GM12878 (cell line): ENCODE measurements at regions not wholly inside any gene's neighbourhood (a gene's known extent, or its start where the extent isn't known, plus 50 kb on each side); places are given as distances from the start of the nearest gene placed in this dataset.

Source experiments
- ATAC-seq: fragments of 200-7000 bp; cut with Tn5 transposase; 3 replicates; pipeline ENCODE4 v1.9.1; 2020; ENCODE audit warnings: mild to moderate bottlenecking, moderate library complexity
- BruUV-seq: library from RNA; stranded (reverse); fragments of 400-500 nt; replicated peaks from 2 replicates; lab custom pipeline; 2021; lab: Mats Ljungman, UMichigan
- CTCF ChIA-PET: fragments of 300-600 bp; sonication (Branson Sonifier 250); formaldehyde crosslinking; extraction: SDS; loops from one replicate; lab custom pipeline; 2021; ENCODE audit warnings: inconsistent platforms; lab: Yijun Ruan, JAX
- POLR2A ChIA-PET: fragments of 350-600 bp; formaldehyde crosslinking; extraction: SDS; loops from one replicate; lab custom pipeline; 2021; ENCODE audit warnings: inconsistent platforms; lab: Charles Lee
- RAD21 ChIA-PET: fragments of 300-600 bp; sonication (Branson Sonifier 250); formaldehyde crosslinking; loops from one replicate; lab custom pipeline; 2023; ENCODE audit warnings: antibody characterized with exemption; ENCODE audit not compliant: unreplicated experiment; lab: Charles Lee
- SMC1A ChIA-PET: fragments of 300-600 bp; sonication (Branson Sonifier 250); formaldehyde crosslinking; loops from one replicate; lab custom pipeline; 2023; ENCODE audit not compliant: unreplicated experiment, uncharacterized antibody; lab: Charles Lee
- DNase-seq: peaks from one replicate; pipeline ENCODE4 v3.0.0-alpha.2; 2011; ENCODE audit warnings: low read depth, low spot score
- FAIRE-seq: peaks from 3 replicates; lab custom pipeline; 2011; peaks lifted over from hg19 to GRCh38; lab: Jason Lieb, UNC
- H2AFZ ChIP-seq: 2 replicates; pipeline ENCODE4 v1.6.0; 2011; ENCODE audit warnings: low read depth, low read length, control low read depth; ENCODE audit not compliant: control insufficient read depth
- H3K27ac ChIP-seq: 2 replicates; pipeline ENCODE4 v1.5.1; 2011; ENCODE audit warnings: control low read depth; ENCODE audit not compliant: control insufficient read depth, insufficient read depth
- H3K27me3 ChIP-seq, 2 experiments: replicated peaks in 1 of 2; 2 replicates each; pipeline versions ENCODE4 v1.6.0 to v1.6.1; 2011; ENCODE audit warnings: low read length in 1 of 2; ENCODE audit not compliant: control insufficient read depth in 2 of 2, insufficient read depth in 2 of 2
- H3K36me3 ChIP-seq, 2 experiments: 2 replicates each; pipeline ENCODE4 v1.5.1; 2011; ENCODE audit warnings: low read length in 1 of 2; ENCODE audit not compliant: control insufficient read depth in 2 of 2, insufficient read depth in 2 of 2
- H3K4me1 ChIP-seq: 2 replicates; pipeline ENCODE4 v1.6.1; 2011; ENCODE audit warnings: mild to moderate bottlenecking, low read length, moderate library complexity, mixed read lengths; ENCODE audit not compliant: control insufficient read depth, insufficient read depth
- H3K4me2 ChIP-seq: 2 replicates; pipeline ENCODE4 v1.6.0; 2011; ENCODE audit warnings: control low read depth; ENCODE audit not compliant: control insufficient read depth, insufficient read depth
- H3K4me3 ChIP-seq: fragments of 200-600 bp; sonication (generic); 2 replicates; pipeline ENCODE4 v1.5.1; 2016
- H3K79me2 ChIP-seq: 2 replicates; pipeline ENCODE4 v1.6.0; 2011; ENCODE audit warnings: low read length; ENCODE audit not compliant: control insufficient read depth, insufficient read depth
- H3K9ac ChIP-seq: 2 replicates; pipeline ENCODE4 v1.8.0; 2011; ENCODE audit warnings: low read length, control low read depth, mixed read lengths; ENCODE audit not compliant: control insufficient read depth, insufficient read depth
- H3K9me3 ChIP-seq: replicated peaks from 3 replicates; pipeline ENCODE4 v1.5.1; 2011; ENCODE audit warnings: mild to moderate bottlenecking, low read length; ENCODE audit not compliant: control insufficient read depth, insufficient read depth
- H4K20me1 ChIP-seq: 2 replicates; pipeline ENCODE4 v1.6.0; 2011; ENCODE audit not compliant: control insufficient read depth, insufficient read depth
- CBFB ChIP-seq: IDR thresholded peaks from 2 replicates; pipeline ENCODE4 v1.6.1; 2016; ENCODE audit warnings: antibody characterized with exemption, low read depth
- EZH2 ChIP-seq: IDR thresholded peaks from 2 replicates; pipeline ENCODE4 v1.6.1; 2012; ENCODE audit warnings: low read depth, mild to moderate bottlenecking, control low read depth, inconsistent platforms, low read length, borderline replicate concordance; ENCODE audit not compliant: control insufficient read depth
- LARP7 ChIP-seq: fragments of 450-650 bp; IDR thresholded peaks from 2 replicates; pipeline ENCODE4 v1.6.1; 2017; ENCODE audit warnings: mild to moderate bottlenecking
- NR2C1 ChIP-seq: fragments of 450-650 bp; IDR thresholded peaks from 2 replicates; pipeline ENCODE4 v1.6.1; 2017; ENCODE audit warnings: antibody characterized with exemption, mild to moderate bottlenecking, moderate library complexity
- POLR2AphosphoS2 ChIP-seq: IDR thresholded peaks from 2 replicates; pipeline ENCODE4 v1.6.1; 2011; ENCODE audit warnings: low read depth, mild to moderate bottlenecking, low read length, improper control_type of control experiment, moderate library complexity
- RB1 ChIP-seq: fragments of 450-650 bp; formaldehyde crosslinking; IDR thresholded peaks from 2 replicates; pipeline ENCODE4 v1.6.1; 2017; ENCODE audit warnings: mild to moderate bottlenecking, borderline replicate concordance
- SMC3 ChIP-seq: IDR thresholded peaks from 2 replicates; pipeline ENCODE4 v1.6.1; 2011; ENCODE audit warnings: low read length, improper control_type of control experiment, borderline replicate concordance
- TAF1 ChIP-seq: IDR thresholded peaks from 2 replicates; pipeline ENCODE4 v1.6.1; 2011; ENCODE audit warnings: mild to moderate bottlenecking, low read depth, low read length, borderline replicate concordance
- YBX1 ChIP-seq: fragments of 450-650 bp; IDR thresholded peaks from 2 replicates; pipeline ENCODE4 v1.6.1; 2016; ENCODE audit warnings: antibody characterized with exemption
- ZNF217 ChIP-seq: fragments of 450-650 bp; IDR thresholded peaks from 2 replicates; pipeline ENCODE4 v1.6.1; 2017; ENCODE audit warnings: antibody characterized with exemption, mild to moderate bottlenecking
- WGBS: methylation state at CpG from one replicate; pipeline ENCODE4 v1.1.6; 2016; ENCODE audit warnings: low lambda C conversion rate; ENCODE audit not compliant: insufficient replicate concordance, insufficient coverage; ENCODE audit errors: missing lambda C conversion rate; 5-methylcytosine and 5-hydroxymethylcytosine counted together
- in situ Hi-C: fragments of 300-500 bp; cut with MboI; formaldehyde crosslinking; loops from 9 replicates; pipeline ENCODE4 v1.14.3; 2018; ENCODE audit warnings: mixed read lengths
- intact Hi-C: fragments of 100-400 bp; cut with micrococcal nuclease; formaldehyde crosslinking; loops from one replicate; pipeline ENCODE4 v1.14.2; 2022; ENCODE audit not compliant: unreplicated experiment
- TF ChIP-seq, protein P1 (sequence below): IDR thresholded peaks from 2 replicates; pipeline ENCODE4 v1.6.1; 2012; ENCODE audit warnings: low read depth, low read length, improper control_type of control experiment
- TF ChIP-seq, protein P2 (sequence below): fragments of 450-650 bp; formaldehyde crosslinking; IDR thresholded peaks from 2 replicates; pipeline ENCODE4 v1.5.0; 2022; ENCODE audit warnings: mild to moderate bottlenecking, missing genetic modification characterization

DNA sequence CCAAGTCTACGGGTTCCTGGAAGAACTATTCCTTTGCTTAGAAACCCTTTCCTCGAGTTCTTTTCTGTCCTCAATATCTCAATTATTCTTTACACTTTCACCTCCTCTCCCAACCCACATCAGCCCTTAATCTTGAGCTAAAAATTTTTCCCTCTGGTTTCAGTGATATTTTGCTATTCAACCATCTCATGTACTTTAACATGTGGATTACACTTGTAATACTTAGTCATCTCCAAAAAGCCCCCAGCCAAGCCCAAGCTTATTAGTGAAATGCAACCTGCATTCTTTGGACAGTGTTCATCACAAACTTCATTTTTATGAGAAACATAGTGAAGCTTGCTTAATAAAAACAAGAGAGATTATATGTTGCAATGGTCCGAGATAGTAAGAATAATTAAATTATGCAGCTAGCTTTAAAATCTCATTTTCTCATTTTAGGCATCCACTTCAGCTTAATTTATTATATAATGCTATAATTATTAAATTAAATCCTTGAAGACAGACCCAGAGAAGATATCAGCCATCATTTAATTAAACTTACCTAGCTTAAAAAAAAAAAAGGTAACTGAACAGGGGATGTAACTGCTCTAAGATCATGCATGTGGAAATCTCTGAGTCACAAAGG is 534.5 kb upstream of the TBL1XR1 start:
- H3K4me2 ChIP-seq: no peak overlapping the region
- ATAC-seq (no peak), DNase-seq (no peak), FAIRE-seq (no peak)
- SMC1A ChIA-PET: interaction anchor here (1.6 to 1.7 kb wide), 2 partner anchors 10 kb away, joined by 5 to 6 read pairs; no protein-coding TSS in a partner anchor
- H3K4me1 ChIP-seq: no peaks in the 10 kb centered on the region
- RAD21 ChIA-PET: no interaction called here
- no peaks in the 10 kb centered on the region for H3K79me2 ChIP-seq
- intact Hi-C loops: no loop called here
- no peak overlapping the region for H3K4me3 ChIP-seq
- no peaks in the 10 kb centered on the region for H3K9me3 ChIP-seq
- POLR2A ChIA-PET: no interaction called here
- no peak overlapping the region for H2AFZ ChIP-seq
- H3K27me3 ChIP-seq: no peaks in the 10 kb centered on the region
- BruUV-seq: no TSS peak
- 10% methylated on average over 3 of the region's 3 CpGs for WGBS
- no peak overlapping the region for H3K9ac ChIP-seq
- CTCF ChIA-PET: no interaction called here
- H3K27ac ChIP-seq: no peak overlapping the region
- in situ Hi-C loops: no loop called here
- no peaks in the 10 kb centered on the region for H4K20me1 ChIP-seq
- no peaks in the 10 kb centered on the region for H3K36me3 ChIP-seq
- TF ChIP-seq SMC3 (no peak), YBX1 (no peak), TAF1 (no peak), NR2C1 (no peak), POLR2AphosphoS2 (no peak), RB1 (no peak), LARP7 (no peak), ZNF217 (no peak), EZH2 (no peak), CBFB (no peak)
- TF ChIP-seq, protein P1, sequence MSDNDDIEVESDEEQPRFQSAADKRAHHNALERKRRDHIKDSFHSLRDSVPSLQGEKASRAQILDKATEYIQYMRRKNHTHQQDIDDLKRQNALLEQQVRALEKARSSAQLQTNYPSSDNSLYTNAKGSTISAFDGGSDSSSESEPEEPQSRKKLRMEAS: no peak
- TF ChIP-seq, protein P2, sequence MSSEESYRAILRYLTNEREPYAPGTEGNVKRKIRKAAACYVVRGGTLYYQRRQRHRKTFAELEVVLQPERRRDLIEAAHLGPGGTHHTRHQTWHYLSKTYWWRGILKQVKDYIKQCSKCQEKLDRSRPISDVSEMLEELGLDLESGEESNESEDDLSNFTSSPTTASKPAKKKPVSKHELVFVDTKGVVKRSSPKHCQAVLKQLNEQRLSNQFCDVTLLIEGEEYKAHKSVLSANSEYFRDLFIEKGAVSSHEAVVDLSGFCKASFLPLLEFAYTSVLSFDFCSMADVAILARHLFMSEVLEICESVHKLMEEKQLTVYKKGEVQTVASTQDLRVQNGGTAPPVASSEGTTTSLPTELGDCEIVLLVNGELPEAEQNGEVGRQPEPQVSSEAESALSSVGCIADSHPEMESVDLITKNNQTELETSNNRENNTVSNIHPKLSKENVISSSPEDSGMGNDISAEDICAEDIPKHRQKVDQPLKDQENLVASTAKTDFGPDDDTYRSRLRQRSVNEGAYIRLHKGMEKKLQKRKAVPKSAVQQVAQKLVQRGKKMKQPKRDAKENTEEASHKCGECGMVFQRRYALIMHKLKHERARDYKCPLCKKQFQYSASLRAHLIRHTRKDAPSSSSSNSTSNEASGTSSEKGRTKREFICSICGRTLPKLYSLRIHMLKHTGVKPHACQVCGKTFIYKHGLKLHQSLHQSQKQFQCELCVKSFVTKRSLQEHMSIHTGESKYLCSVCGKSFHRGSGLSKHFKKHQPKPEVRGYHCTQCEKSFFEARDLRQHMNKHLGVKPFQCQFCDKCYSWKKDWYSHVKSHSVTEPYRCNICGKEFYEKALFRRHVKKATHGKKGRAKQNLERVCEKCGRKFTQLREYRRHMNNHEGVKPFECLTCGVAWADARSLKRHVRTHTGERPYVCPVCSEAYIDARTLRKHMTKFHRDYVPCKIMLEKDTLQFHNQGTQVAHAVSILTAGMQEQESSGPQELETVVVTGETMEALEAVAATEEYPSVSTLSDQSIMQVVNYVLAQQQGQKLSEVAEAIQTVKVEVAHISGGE: no peak
